ENCODE measurements at regions not wholly inside any gene's neighbourhood (a gene's known extent, or its start where the extent isn't known, plus 50 kb on each side); places are given as distances from the start of the nearest gene placed in this dataset.

DNA sequence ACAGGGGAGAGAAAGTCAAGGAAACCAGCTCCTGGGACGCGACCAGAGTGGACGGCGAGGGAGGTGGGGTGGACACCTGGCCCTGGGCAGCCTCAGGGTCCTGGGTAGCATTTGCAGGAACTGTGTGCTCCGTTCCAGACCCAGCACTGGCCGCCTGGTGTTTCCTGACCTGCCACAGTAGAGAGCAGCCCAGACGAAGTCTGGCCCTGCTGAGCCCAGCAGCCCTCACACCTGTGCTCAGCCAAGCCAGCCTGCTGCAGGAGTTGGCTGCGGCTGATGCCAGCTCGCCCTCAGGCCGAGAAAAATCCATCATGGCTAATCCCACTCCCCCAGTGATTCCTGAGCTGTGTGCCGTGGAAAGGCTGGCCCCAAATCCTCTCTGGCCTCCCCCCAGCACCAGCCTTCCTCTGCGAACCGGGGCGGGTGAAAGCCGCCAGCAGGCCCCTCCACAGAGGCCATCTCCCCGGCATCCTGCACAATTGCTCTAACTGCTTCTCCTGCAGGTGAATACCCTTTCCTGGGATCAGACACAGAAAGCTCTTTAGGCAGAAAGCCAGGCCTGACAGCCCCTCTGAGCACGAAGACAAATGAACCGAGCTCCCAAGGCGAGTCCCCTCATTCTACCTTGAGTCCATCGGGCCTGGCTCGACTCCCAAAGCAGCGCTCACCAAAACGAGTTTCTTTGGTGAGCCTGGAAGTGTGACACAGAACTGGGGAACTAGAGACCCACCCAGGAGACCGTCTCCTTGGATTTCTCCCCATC lies 88.6 kb downstream of the RTL6 start:
- TF ChIP-seq, protein P1, sequence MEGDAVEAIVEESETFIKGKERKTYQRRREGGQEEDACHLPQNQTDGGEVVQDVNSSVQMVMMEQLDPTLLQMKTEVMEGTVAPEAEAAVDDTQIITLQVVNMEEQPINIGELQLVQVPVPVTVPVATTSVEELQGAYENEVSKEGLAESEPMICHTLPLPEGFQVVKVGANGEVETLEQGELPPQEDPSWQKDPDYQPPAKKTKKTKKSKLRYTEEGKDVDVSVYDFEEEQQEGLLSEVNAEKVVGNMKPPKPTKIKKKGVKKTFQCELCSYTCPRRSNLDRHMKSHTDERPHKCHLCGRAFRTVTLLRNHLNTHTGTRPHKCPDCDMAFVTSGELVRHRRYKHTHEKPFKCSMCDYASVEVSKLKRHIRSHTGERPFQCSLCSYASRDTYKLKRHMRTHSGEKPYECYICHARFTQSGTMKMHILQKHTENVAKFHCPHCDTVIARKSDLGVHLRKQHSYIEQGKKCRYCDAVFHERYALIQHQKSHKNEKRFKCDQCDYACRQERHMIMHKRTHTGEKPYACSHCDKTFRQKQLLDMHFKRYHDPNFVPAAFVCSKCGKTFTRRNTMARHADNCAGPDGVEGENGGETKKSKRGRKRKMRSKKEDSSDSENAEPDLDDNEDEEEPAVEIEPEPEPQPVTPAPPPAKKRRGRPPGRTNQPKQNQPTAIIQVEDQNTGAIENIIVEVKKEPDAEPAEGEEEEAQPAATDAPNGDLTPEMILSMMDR (IDR thresholded peaks at IDR 0.05): no peak
- TF ChIP-seq POLR2A (IDR thresholded peaks at IDR 0.05): no peak
